WERI-Rb-1 (cell line): ENCODE measurements at regions not wholly inside any gene's neighbourhood (a gene's known extent, or its start where the extent isn't known, plus 50 kb on each side); places are given as distances from the start of the nearest gene placed in this dataset.

ENCODE experiments used
- DNase-seq: peaks from one replicate; pipeline ENCODE4 v3.0.0-alpha.2; 2020
- H3K27ac ChIP-seq: fragments of 250-450 bp; sonication (Bioruptor Pico); 2 replicates; pipeline ENCODE4 v1.5.1; 2020; ENCODE audit warnings: mild to moderate bottlenecking, moderate library complexity
- H3K27me3 ChIP-seq: fragments of 250-450 bp; sonication (Bioruptor Pico); 2 replicates; pipeline ENCODE4 v1.5.1; 2021; ENCODE audit warnings: mild to moderate bottlenecking, low read depth, moderate library complexity; ENCODE audit not compliant: insufficient read depth, severe bottlenecking
- H3K36me3 ChIP-seq: fragments of 250-450 bp; sonication (Bioruptor Pico); 2 replicates; pipeline ENCODE4 v1.5.1; 2020; ENCODE audit warnings: mild to moderate bottlenecking, moderate library complexity
- H3K4me3 ChIP-seq: 2 replicates; pipeline ENCODE4 v1.5.1; 2011; ENCODE audit warnings: low read depth, mild to moderate bottlenecking, control low read depth, low read length
- H3K9me3 ChIP-seq: fragments of 250-450 bp; sonication (Bioruptor Pico); 2 replicates; pipeline ENCODE4 v1.5.1; 2021; ENCODE audit warnings: mild to moderate bottlenecking, moderate library complexity; ENCODE audit not compliant: severe bottlenecking
- TF ChIP-seq, protein P1 (sequence below): IDR thresholded peaks from 2 replicates; pipeline ENCODE4 v1.5.1; 2011; ENCODE audit warnings: low read depth, mild to moderate bottlenecking, control low read depth, inconsistent platforms, low read length

DNA sequence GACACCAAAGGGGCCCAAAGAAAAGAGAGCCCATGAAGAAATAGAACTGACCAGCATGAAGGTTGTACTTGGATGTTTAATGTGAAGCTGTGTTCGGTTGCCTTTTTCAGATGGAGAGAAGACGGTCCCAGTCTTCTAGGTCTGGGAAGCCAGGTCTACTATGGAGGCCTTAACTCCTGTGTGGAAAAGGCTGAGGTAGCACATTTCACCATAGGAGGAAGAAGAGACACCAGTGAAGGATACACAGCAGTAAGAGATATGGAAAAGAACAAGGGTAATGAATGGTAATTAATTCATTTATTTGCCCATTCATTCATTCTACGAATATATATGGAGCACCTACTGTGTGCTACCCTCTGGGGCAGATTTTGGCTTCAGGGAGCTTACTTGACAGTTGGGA is 151.6 kb upstream of the PLEKHG7 start:
- Histone ChIP-seq H3K27ac (no peak overlapping the region), H3K36me3 (no peaks in the 10 kb centered on the region), H3K27me3 (no peaks in the 10 kb centered on the region), H3K9me3 (no peaks in the 10 kb centered on the region), H3K4me3 (no peak overlapping the region)
- TF ChIP-seq, protein P1, sequence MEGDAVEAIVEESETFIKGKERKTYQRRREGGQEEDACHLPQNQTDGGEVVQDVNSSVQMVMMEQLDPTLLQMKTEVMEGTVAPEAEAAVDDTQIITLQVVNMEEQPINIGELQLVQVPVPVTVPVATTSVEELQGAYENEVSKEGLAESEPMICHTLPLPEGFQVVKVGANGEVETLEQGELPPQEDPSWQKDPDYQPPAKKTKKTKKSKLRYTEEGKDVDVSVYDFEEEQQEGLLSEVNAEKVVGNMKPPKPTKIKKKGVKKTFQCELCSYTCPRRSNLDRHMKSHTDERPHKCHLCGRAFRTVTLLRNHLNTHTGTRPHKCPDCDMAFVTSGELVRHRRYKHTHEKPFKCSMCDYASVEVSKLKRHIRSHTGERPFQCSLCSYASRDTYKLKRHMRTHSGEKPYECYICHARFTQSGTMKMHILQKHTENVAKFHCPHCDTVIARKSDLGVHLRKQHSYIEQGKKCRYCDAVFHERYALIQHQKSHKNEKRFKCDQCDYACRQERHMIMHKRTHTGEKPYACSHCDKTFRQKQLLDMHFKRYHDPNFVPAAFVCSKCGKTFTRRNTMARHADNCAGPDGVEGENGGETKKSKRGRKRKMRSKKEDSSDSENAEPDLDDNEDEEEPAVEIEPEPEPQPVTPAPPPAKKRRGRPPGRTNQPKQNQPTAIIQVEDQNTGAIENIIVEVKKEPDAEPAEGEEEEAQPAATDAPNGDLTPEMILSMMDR = no peak
- DNase-seq = no peak

- Histone ChIP-seq H3K36me3 (no peaks in the 10 kb centered on the region), H3K9me3 (no peaks in the 10 kb centered on the region), H3K27me3 (no peaks in the 10 kb centered on the region), H3K4me3 (no peak overlapping the region), H3K27ac (no peak overlapping the region)
- TF ChIP-seq, protein P1 = no peak
- no peak for DNase-seq
Observed at GRCh38 chr12:92550661-92551060, 152.1 kb upstream of the PLEKHG7 start.

GRCh38 chr12:92550254-92550653 is 152.5 kb upstream of the PLEKHG7 start:
- Histone ChIP-seq H3K27me3 (no peaks in the 10 kb centered on the region), H3K4me3 (no peak overlapping the region), H3K27ac (no peak overlapping the region), H3K9me3 (no peaks in the 10 kb centered on the region), H3K36me3 (no peaks in the 10 kb centered on the region)
- DNase-seq = no peak
- TF ChIP-seq, protein P1 = no peak

- Histone ChIP-seq H3K27ac (no peak overlapping the region), H3K36me3 (no peaks in the 10 kb centered on the region), H3K4me3 (no peak overlapping the region), H3K9me3 (no peaks in the 10 kb centered on the region), H3K27me3 (no peaks in the 10 kb centered on the region)
- TF ChIP-seq, protein P1 = no peak
- no peak for DNase-seq
Observed at GRCh38 chr12:92549516-92549915, 153.3 kb upstream of the PLEKHG7 start.

GRCh38 chr12:92547906-92548305 is 154.9 kb upstream of the PLEKHG7 start:
- Histone ChIP-seq H3K27ac (no peak overlapping the region), H3K36me3 (no peaks in the 10 kb centered on the region), H3K9me3 (no peaks in the 10 kb centered on the region), H3K4me3 (no peak overlapping the region), H3K27me3 (no peaks in the 10 kb centered on the region)
- TF ChIP-seq, protein P1 = no peak
- no peak for DNase-seq

DNA sequence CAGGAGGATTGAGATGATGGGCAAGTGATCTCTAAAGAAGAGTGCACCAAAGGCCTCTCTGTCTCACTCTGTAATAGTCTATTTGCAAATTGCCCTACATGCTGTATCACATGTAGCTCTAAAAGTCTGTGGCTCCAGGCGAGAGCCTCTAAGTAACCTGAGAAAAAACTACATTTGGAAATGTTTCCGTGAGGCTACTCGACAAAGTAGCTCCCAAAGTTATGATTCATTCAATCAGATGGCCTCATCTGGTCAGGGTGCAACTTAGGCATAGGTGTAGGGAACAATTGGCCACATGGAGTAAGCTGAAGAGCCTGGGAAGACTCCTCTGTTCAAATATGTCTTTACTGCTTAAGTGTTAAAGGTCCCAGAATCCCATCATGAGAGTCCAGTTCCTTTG is 155.4 kb upstream of the PLEKHG7 start:
- TF ChIP-seq, protein P1 = no peak
- Histone ChIP-seq H3K27ac (no peak overlapping the region), H3K36me3 (no peaks in the 10 kb centered on the region), H3K9me3 (no peaks in the 10 kb centered on the region), H3K27me3 (no peaks in the 10 kb centered on the region), H3K4me3 (no peak overlapping the region)
- DNase-seq = no peak
